Right forelimb (tissue), 1 donor: ENCODE measurements at regions not wholly inside any gene's neighbourhood (a gene's known extent, or its start where the extent isn't known, plus 50 kb on each side); places are given as distances from the start of the nearest gene placed in this dataset.
"Not testable (repeated sequence)": the region's sequence is repeated elsewhere in the genome, so short reads cannot be mapped to it uniquely, and the experiment has no call there.

Experiments used
- DNase-seq: peaks from one replicate; pipeline ENCODE4 v3.0.0-alpha.2; 2018

DNA sequence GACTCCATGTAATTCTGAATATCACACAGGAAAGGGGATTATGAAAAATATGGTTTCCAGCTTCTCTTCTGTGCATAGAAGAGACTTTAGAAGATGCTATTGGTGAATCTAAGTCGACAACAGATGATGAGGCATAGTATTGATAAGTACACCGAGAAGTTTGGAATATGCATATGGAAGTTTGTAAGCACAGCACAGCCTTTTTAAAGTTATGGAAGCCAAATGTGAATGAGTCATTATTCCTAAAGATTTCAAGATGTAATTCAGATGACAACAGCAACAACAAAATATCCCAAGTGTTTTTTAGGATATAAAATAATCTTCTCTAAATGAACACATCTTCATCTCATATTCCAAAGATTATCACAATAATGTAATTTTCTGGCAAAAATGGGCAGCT is 1723.3 kb downstream of the EFNA5 start:
- DNase-seq: no peak

DNA sequence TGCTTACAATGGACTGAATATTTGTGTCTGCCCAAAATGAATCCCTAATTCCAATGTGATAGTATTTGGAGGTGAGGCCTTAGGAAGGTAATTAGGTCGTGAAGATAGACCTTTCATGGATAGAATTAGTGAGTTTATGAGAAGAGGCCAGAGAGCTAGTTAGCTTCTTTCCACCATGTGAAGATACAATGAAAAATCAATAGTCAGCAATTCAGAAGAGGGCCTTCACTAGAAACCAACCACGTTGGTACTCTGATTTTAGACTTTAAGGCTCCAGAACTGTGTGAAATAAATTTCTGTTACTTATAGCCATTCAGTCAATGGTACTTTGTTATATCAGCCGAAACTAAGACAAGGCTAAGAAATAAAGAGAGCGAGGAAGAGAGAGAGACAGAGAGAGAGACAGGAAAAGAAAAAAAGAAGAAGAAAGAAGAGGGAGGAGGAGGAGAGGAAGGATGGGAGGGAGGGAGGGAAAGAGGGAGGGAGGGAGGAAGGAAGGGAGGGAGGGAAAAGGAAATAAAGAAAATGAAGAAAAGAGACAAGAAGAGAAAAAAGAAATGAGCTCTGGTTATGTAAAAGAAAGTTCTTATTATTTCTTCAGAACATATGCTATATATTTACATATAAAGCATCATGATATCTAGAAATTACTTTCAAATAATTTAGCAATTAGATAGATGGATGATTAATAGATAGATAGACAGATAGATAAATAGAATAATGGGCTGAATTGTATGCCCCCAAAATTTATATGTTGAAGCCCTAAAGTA is 1725.3 kb downstream of the EFNA5 start:
- DNase-seq: no peak

DNA sequence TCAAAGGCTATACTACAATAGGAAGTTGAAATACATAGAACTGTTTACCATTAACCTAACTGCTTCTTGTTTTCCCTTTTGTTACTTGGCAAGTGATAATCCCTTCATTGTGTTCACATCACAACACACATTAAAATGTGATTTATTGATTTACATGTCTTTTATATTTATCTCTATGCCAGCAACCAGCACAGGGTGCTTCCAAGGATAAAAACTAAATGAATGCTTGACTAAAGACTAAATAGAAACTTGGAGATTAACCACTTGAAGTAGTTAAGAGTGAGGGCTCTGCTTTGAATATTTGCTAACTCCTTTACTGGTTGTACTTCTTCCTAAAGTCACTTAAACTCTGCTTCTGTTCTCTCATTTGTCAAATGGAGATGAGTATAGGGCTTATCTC is 1730.6 kb downstream of the EFNA5 start:
- no peak for DNase-seq

DNA sequence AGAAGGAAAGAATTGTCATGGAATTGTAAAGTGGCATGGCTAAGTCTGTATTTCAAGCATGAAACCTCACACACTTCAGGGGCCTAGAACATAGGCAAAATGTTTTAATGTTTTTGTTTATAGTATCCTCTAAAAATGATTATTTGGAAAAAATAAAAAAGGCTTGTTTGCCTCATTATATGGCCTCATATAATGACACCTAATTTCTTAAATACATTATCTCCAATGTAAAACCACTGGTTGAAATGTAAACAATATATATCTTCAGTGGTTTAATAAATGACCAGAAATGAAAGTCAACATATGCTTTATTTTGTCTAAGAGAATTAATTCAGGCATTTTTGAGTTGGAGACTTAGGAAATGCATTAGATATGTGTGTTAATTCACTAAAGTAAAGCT is 1736.6 kb downstream of the EFNA5 start:
- no peak for DNase-seq

DNA sequence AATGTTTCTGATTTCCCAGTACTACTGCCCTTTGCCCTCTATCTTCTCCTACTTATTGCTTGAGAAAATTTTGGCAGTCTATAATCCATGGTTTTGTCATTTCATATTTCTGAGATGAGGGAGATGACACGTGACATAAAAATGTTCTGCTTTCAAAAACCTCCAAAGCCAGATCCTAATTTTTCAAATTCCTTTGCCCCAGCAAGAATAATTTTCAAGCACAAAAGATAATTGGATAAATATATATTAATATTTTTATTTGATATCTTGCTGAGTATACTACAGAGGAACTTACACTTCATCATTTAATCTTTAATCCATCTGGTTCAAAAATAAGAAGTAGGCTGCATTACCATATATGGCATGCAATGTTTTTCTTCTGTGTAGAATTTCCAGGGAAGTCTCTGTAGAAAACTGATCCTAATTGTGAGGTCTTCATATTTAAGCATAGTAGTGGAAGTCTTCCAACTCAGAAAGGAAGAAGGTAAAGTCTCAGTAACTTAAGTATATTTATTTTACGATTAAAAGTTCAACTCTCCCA is 1738.8 kb downstream of the EFNA5 start:
- no peak for DNase-seq

DNA sequence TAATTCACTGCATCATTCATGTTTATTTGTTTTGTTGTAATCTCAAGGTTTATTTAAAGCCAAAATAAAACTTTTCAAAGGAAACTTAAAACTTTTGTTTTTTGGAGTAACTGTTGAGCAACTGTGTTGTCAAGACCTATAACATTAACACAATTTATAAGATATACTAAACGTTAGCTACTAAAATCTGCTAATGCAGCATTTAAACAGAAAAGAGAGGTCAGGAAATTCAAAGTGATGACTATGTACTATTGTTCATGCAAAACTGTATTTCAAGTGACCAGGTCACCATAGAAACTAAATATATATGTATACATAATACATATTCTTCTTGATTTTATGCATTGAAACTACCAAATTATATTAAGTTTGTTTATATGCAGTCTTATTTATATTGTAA is 1740.9 kb downstream of the EFNA5 start:
- DNase-seq: no peak

DNA sequence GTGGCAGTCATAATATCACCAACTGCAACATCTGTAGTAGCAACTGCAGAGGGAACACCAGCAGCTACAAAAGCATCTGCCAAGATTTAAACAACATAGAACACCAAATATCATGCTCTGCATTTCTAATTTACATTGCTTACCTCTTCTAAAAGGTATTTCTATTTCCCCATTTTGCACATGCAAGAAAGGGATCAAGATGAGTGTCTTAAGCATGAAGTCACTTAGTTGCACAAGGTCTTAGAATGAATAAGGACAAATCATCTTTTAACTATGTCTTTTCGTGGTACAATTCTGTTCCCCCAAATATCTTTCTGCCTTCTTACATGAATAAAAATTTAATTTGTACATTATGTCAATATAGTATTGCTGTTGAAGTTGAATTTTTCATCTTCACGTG is 1746.4 kb downstream of the EFNA5 start:
- no peak for DNase-seq

DNA sequence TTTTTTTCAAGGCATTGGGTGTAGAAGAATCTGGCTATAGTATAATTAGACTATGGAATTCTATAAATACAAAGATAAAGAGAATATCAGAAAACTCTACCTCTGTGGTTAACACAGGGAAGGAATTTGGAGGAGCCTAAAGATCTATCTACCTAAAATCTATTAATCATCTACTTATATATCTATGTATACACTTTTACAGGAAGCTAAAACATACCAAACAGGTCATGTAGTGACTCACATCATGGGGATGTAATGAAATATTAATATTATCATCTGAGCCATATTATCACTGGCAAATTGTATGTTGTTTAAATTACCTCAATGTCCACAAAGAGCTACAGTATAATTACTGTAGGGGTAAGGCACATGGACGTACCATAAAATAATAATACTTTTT is 1748.2 kb downstream of the EFNA5 start:
- DNase-seq: no peak

DNA sequence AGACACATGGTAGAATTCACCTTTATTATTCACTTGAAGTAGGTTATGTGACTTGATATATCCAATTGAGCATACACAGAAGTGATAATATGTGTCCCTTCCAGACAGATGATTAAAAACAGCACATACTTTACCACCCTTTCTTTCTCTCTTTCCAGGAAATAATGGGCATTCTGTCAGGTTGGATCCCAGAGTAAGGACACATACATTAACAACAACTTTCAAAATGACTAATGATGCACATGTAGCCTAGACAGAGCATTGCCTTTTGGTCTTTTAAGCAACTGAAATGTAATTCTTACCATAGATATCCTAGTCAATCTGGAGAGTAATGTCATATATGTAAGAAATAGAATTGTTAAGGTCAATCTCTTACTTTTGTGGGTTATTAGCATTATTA is 1748.7 kb downstream of the EFNA5 start:
- no peak for DNase-seq

DNA sequence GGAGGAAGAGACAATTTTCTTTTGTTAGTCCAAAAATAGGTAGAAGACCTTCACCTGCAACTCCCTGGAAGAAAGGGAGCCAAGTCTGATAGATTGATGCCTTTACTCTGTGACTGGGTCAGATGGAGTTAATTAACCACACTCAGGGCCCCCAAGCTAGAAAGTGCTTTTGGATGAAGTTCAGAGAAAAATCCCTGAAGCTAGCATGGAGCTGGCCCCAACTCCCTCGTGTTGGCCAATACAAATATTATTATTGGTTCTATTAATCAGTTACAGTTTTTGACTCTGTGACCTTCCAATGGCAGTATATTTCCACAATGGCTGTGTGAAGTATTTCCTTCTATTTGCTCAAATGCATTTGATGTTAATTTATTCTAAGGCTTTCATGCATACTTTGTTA is 1753.5 kb downstream of the EFNA5 start:
- DNase-seq: no peak

DNA sequence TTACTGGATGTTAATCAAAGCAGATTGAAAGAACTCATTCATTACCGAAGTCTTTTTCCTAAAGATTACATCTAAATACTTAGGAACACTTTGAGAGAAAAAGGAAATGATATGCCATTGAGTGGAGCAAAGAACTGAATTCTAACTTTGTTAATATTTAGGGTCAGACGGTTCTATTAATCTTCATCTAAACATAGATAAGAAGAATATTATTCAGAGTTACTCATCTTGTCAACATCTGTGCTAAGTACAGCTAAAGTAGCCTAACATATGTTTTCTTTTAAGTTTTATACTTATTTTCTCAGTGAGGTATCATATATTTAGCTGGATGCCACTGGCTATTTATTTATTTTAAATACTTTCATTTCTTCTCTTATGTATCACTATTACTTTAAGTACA is 1763.7 kb downstream of the EFNA5 start:
- no peak for DNase-seq

DNA sequence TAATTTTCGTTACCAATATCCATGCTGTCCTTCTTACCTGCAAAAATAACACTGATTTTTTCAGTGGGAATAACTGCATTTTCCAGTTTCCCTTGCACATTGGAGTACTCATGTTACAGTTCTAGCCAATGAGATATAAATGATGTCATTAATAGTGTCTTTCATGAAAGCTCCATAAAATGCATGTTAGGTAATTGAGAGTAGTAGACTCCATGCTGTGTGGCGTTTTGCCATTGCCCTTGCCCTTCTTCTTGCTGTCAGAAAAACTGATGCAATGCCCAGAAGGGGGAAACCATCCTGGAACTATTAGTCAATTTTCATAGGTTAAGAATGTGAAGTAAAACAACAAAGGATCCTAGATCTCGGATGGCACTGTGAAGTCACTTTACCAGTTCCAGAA is 1765.3 kb downstream of the EFNA5 start:
- DNase-seq: no peak

DNA sequence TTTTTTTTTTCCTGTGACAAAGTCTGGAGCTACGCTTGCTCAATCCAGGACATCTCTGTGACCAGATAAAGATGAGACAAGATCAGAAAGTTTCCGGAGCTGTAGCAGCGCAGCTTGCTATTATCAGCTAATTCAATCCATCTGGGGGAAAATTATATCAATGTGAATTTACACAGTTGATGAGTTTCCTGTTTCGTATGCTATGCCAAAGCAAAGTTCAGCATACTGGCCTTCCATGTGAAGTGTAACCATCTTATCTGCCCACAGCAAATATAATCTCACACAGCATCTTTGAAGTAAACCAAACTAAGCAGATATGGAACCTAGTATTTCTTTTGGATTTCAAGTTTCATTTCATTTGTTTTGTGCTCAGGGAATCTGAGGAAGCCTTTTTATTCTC is 1767.7 kb downstream of the EFNA5 start:
- DNase-seq: no peak

DNA sequence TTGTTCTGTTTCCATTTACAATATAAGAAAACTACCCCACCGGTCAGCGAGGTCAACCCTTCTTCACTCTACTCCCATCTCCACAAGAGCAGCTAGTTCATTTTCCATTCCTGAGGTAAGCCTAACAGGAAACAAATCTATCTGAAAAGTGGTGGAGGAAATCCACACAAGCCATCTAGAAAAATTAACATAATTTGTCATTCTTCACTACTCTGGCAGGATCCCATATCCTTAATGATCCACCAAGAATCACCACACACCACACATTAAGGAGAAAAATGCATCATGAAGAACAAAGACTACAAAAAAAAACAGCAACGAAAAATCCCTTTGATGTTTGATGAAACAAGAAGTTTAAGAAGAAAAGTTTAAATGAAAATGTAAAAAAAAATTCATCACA is 1771.0 kb downstream of the EFNA5 start:
- no peak for DNase-seq

DNA sequence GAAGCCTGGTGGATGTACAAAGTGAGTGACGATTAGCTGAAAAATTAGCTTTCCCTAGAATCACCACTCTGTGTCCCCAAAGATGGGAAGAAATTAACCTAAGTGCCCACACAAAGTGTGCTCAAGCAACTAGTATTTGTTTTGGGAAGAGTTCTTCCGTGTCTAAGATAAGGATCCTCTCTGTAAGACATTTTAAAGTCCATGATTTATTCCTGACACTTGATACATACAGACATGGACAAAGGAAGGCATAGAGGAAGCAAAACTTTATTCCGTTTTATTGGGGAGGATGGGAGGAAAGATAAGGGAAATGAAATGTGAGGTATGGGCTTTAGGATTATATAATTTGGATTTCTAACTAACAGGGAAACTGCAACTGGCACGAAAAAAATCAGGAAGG is 1772.6 kb downstream of the EFNA5 start:
- no peak for DNase-seq

DNA sequence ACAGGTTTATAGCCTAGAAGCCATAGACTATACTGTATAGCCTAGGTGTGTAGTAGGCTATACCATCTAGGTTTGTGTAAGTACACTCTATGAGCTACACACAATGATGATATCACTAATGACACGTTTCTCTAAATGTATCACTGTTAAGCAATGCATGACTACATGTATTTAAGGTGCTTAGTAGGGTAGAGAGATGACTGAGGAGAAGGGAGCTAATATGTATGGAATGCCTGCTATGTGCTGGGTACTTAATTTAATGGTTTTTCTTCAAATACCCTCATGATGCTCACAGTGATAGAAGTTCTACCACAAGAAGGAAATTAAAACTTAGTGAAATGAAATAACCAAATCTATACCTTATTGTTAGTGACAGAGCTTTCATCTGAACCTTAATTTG is 1785.5 kb downstream of the EFNA5 start:
- DNase-seq: no peak

DNA sequence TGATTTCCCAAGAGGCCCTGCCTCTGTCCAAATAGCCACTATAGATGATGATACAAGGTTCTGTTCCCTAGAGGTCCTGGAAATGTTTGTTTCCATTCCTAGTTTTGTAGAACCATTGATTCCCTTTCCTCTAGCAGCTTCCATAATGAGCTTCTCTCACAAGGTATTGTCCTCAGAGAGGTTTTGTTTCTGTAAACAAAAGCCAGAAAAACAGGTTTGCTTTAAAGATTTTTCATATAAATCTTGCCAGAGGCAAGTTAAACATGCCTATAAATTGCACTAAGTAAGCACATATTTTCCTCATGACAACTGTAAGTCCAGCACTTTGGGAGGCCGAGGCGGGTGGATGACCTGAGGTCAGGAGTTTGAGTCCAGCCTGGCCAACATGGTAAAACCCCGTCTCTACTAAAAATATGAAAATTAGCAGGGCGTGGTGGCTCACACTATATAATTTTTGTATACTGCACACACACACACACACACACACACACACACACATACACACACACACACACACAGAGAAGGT is 1787.7 kb downstream of the EFNA5 start:
- DNase-seq: no peak

DNA sequence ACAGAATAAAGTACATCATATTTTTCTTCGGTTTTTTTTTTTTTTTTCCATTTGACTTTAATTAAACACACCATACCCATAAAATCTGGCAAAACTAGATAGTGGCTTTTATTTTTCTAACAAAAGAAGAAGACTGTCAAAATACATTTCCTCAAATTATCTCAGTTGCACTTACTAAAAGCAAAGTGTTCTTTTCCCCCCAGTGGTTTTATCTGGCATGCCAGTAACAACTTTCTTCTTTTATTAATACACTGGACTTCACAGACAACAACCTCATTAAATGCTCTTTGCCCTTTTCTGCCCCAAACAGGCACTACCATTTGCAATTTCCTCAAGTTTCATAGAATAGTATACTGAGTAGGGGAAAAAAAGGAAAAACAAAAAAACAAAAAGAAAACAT is 1792.3 kb downstream of the EFNA5 start:
- DNase-seq: no peak

DNA sequence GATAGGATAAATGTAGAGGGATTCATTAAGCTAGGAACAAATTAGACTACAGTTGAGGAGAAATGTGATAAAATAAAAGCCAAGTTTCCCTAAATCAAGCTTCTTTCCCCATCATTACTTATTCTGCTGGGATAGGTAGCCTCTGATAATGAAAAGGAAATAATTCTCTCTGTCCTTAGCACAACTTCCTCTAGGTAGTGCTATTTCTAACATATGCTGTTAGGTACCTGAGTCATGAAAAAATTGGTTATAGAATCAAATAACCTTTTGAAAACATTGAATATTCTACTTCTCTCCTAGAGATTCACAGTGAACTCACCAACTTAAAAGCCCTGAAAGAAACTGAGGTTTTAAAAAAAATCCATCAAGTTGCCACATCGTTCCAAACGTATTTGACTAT is 1793.1 kb downstream of the EFNA5 start:
- DNase-seq: no peak

DNA sequence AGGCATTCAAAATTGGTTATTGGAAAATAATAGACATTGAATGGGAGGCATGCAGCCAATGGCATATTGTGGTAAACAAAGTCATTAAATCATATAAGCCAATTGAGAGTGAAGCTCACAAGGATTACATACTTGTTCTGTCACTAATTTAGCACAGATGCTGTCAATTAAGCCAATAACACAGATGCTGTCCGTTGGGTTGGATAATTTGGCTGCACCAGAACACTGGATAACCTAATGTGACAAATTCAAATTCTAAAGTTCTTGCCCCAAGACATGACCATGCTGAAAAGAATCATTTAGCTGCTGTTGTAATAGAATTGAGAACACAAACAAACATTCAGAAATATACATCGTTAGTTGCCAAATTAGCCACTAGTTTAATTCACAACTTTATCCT is 1796.4 kb downstream of the EFNA5 start:
- DNase-seq: no peak

DNA sequence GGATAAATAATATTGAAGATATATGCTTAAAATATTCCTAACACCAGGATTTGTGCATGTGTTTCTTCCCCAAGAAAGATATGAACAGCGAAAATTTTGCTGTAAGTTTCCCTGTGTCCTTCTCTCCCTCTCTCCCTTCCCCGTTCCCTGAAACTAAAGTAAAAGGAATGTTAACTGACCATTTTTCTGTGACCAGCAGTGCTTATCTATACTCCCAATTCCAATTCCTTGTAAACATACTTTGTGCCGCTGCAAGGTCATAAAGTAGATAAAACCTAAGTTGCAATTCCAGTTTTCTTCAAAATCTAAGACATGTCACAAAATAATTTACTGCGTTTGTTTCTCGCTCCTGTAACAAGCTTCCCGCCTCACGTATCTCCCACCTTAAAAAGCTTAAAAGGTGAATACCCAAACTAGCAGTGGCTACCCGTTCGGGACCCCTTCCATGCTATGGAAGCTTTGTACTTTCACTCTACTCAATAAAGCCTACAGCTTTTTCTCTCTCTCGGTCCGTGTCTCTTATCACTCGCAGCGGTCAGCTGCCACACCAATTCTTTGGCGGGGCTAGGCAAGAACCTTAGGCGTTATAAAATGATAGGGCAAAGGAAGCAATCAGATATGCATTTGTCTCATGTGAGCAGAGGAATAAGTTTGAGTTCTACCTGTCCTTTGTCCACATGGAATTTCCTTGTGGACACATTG is 1798.0 kb downstream of the EFNA5 start:
- DNase-seq: no peak

DNA sequence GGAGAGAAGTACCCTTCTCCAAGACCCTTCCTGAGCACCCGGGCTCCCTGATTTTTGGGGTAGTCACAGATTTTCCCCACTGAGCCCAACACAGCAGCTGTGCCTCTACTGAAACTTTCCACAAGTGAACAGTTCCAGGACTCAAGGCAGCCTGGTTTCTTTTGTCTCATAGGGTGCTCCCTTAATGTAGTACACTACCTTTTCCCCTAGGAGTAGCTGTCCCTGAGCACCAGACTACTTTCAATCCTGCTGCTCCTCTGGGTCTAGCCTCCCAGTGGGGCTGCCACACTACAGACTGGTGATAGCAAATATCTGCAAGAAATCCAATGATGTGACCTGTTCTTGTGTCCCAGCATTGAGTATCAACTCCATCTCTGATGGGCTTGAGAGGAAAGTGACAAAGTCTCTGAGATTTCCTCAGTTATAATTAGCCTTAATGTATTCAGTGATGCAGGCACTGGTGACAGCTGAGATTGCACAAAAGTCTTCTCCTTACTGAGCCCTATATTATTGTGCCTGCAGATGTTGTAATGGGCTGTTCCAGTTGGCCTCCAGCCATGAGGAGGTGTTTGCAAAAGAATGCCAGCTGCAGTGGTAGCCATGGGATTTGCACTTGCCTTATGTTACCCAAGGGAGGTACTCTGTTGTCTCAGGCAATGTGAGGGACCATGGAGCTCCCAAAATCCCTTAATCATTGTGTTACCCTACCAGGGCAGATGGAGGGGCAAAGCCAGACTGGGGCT is 1802.5 kb downstream of the EFNA5 start:
- DNase-seq: no peak

DNA sequence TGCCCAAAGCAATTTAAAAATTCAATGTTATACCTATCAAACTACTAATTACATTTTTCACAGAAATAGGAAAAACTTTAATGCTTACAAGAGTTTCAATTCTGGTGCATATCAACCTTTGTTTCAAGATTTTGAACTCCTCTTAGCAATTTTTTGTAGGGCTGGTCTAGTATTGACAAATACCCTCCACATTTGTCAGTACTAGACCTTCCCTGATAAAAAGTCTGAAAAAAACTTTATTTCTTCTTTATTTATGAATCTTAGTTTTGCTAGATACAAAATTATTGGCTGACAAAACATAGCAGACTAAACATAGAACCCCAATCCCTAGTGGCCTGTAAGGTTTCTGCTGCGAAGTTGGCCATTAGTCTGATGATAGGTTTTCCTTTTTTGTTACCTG is 1804.9 kb downstream of the EFNA5 start:
- DNase-seq: no peak

DNA sequence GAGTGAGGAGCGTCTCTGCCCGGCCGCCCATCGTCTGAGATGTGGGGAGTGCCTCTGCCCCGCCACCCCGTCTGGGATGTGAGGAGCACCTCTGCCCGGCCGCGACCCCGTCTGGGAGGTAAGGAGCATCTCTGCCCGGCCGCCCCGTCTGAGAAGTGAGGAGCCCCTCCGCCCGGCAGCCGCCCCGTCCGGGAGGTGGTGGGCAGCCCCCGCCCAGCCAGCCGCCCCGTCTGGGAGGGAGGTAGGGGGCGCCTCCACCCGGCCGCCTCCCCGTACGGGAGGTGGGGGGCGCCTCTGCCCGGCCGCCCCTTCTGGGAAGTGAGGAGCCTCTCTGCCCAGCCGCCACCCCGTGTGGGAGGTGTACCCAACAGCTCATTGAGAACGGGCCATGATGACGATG is 1811.4 kb downstream of the EFNA5 start:
- not testable (repeated sequence) for DNase-seq
